ENCODE measurements at regions not wholly inside any gene's neighbourhood (a gene's known extent, or its start where the extent isn't known, plus 50 kb on each side); places are given as distances from the start of the nearest gene placed in this dataset.

DNA sequence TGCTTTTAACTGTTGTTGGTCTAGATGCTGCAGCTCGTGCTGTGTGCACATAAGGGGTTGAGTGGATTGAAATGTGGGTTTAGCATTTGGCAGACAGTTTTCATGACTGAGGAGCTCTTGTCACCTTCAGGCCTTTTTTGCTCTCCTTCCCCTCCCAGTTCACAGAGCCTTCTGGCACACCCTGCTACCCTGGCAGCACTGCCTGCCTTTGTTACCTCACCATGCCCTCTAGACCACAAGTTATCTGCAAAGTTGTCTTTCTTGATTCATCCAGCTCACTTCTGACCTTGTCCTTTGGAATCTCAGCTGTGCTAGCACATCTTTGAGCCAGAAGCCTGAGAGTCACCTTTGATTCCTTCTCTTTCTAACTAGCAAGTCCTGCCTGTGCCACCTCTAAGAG lies 348.9 kb upstream of the ZFP64 start:
- no peak for DNase-seq

DNA sequence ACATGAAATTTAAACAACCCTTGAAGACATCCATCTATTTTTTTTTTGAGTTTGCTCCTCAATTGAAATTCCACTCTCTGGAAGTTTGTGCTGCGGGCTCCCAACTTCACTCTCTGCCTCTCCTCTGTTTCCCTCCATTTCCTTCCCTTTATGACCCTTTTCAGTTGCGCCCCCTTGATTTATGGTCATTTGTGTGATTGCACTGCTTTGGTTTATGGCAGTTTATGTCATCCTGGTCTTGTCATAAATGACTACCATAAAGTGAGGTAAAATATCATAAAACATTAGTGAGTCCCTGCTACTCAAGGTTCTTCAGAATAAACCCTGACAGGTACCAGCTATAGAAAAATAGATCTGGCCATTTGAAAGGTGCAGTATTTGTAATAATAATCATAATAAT lies 348.3 kb upstream of the ZFP64 start:
- no peak for DNase-seq

DNA sequence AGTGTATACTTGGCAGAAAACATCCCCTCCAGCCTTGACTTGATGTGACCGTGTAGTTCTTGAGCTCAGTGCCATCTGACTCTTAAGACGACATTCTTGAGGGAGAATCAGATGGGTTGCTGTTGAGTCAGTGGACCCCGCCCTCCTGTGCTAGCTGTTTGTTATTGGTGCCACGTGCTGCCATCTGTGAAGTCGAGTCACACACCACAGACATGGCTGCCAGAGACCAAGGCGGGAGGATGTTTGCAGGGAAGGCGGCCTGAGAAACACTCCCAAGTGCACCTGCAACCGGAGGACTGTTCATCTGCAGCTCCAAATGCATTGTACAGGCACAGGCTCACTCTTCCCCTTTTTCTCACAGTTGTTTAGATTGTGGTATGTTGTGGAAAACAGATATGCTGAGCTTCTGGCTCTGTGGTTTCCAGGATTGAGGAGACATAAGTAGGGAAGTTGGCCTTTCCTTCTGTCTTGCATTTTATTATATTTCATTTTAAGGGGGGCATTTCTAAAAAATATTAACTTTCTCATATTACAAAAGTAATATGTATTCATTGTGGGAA lies 345.3 kb upstream of the ZFP64 start:
- no peak for DNase-seq

DNA sequence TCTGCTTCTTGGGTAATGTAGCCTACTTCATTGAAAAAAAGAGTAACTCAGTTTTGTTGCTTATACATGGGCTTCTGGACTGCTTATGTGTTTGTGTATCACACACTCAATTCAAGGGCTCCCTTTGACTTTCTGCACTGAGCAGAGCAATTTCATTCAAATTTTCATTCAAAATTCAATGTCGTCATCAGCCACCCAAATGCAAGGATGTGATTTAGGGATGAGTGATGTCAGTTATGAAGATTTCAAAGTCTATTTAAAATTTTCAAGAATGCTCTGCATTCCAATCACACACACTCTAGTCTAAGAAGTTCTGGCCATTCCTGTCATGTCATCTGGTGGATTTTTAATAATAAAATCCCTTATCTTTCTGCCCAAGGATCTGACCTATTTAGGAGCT lies 344.5 kb upstream of the ZFP64 start:
- no peak for DNase-seq

DNA sequence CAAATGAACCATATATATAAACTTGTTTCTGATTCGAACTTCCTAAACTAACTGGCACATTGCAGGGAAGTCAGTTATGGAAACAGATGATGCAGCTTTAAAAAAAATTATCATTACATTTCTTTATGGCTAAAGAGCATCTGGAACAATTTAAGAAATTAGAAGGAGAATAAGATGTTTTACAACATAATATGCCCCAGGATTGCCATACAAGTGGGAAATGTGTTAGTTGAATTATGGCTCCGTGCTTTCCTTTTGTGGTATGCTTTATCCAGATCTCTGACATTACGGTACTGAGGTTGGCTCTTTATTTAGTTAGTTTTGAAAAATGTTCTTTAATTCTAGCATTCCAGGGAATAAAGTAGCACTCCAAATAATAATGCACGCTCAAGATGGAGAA lies 343.0 kb upstream of the ZFP64 start:
- no peak for DNase-seq

DNA sequence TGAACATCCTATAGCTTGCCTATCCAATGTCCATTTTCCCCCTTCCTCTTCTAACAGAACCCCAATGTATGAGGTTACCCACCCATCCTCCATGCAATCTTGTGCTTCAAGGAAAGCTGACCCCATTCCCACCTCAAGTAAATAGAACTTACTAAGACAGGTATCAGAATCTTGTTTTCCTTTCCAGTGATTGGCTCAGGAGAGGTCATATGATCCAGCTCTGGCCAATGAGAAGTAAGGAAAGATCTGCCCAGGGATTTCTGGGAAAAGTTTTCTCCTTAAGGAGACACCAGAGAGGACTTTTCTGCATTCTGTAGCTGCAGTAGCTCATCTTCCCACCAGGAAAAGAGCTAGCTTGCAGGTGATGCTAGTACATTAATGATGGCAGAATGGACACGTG lies 341.8 kb upstream of the ZFP64 start:
- DNase-seq: no peak

DNA sequence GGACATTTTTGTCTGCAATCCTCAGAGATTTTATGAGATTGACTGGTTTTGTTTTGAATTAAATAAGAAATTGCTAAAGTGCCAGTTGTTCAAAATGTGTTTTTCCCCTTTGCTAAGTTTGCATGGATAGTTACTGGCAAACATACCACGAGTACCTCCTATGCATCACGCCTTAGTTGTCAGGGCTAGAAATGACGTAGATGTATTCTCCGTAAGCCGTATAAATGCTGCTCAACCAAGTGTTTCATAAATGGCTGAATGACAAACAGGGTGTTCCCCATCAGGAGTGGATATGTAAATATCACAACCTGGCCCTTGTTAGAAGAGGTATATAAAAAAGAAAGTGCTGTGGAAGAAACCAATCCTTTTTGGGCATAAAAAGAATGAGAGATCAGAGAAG lies 341.1 kb upstream of the ZFP64 start:
- no peak for DNase-seq

DNA sequence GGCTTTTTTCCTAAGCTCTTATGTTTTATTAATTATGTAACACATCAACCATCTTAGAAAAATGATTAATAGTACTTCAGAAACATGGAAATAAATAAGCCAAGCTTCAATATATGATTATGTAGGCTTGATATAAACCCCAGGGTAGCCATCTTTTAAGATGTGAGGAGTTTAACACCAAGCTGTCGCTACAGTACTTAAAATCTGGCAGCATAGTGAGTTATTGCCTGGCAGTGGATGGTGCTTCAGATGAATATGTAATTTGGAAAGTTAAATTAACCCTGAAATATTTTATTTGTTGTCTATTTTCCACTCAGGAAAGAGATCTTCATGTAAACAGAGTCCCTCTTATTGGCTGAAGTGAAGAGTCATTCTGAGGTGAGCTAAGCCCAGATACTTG lies 339.0 kb upstream of the ZFP64 start:
- no peak for DNase-seq

DNA sequence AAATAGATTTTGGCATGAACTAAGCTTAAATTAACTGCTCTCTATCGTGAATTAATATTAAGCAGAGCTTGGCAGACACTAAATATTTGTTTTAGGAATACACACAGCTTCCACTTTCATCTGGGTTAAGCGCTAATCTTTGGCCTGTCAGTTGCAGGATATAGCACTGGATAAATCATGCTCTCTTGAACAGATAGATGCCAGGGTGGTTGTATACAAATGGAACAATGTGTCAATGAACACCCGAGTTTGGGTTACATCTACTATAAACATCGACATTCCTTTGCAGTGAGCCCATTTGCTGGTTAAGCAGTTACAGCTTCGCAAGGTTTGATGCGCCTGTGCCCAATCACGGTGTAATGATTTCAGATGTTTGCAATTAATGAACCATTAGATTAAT lies 338.2 kb upstream of the ZFP64 start:
- no peak for DNase-seq

DNA sequence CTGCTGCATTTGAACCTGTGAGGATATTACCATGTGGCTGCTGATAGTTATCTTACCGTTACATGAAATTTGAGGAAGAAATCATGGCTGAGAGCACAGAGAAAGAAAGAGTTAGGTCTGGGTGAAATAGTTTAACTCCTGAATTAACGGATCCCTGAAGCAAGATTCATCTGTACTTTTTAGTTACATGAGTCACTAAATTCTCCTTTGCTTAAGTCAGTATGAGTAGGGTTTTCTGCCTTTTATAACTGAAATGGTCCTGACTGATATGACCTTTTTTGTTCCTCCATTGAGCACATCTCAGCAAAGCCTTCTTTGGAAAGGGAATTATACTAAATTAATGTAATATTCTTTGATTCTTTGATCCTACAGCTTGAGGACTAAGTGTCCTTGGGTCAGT lies 333.3 kb upstream of the ZFP64 start:
- no peak for DNase-seq

DNA sequence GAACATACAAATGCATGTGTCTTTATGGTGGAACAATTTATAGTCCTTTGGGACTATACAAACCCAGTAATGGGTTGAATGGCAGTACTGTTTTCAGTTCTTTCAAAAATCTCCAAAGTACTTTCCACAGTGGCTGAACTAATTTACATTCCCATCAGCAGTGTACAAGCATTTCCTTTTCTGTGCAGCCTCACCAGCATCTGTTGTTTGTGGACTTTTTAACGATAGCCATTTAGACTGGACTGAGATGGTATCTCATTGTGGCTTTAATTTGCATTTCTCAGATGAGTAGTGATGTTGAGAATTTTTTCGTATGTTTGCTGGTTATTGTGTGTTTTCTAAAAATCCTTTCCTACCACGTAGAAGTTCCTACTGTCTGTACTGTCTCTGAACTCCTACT lies 327.2 kb upstream of the ZFP64 start:
- DNase-seq: no peak

DNA sequence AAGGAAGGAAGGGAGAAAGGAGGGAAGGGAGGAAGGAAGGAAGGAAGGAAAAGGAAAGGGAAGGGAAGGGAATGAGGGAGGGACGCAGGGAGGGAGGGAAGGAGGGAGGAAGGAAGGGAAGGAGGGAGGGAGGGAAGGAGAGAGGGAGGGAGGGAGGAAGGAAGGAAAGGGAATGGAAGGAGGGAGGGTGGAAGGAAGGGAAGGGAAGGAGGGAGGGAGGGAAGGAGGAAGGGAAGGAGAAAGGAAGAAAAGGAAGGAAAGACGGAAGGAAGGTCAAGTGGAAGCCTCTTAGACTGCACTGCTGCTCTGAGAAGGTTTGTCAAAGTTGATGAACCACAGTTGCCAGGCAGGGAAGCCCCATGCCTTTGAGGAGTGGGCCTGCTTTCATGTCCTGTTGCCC lies 324.3 kb upstream of the ZFP64 start:
- DNase-seq: no peak

DNA sequence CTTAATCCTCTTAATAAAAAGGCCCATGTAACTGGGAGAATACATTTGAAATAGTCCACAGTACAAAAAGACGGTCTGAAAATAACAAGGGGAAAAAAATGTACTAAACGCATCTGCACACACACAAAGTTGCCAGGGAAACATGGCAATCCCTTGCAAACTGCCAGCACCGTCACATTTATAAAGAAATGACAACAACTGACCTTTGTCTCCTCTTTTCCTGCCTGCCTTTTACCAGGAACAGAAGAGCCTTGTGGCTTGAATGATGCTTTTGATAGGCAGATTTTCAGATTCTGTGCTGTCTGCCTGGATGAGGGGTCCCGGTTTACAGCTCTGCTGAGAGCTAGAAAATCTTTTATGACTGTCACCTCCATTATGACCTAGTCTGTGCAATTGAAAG lies 308.6 kb upstream of the ZFP64 start:
- no peak for DNase-seq

DNA sequence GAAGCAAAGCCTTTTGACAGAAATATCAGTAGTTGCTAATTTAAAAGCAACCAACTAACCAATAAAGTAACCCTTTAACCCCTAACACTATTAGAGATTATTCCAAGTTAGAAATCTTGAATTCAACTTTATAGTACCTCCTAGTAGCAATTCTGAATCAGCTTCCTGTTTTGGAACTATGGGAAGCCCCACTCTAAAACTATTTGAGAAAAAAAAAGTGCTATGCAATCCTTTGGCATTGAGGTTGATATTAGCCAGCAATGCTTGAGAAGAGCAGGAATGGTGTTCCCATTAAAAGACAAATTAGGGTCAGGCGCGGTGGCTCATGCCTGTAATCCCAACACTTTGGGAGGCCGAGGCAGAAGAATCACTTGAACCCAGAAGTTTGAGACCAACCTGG lies 306.2 kb upstream of the ZFP64 start:
- DNase-seq: no peak

DNA sequence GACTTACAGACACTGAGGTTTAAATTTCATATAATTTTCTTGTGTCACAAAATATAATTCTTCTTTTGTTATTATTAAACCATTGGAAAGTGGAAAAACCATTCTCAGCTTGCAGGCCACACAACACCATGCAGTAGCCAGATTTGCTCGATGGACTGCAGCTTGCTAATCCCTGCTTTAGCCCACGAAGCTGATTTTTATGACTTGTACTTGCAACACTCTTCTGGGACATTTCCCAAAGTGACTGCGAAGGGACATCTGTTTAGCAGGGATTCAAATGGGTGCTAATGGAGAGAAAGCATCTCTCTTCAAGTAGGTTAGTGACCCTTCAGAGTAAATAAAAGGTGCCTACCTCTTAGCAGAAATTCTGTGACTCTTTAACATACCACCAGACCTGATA lies 304.6 kb upstream of the ZFP64 start:
- DNase-seq: no peak

DNA sequence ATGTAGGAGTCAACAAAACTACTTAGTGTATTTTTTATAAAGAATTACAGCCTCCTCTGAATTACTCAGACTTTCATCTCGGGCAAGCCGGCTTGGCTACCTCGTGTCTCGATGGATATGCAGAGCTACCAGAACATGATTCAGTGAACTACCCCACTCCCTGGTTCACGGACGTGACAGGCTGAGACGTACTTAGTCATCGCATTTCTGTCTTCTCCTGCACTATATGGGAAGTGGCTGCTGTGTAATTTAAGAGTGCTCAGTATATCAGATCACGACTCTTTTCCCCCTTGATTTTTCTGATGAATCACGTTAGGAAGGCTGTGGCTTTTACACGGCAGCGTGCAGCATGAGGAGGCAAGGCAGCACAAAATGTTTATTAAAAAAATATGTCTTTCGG lies 302.7 kb upstream of the ZFP64 start:
- no peak for DNase-seq

DNA sequence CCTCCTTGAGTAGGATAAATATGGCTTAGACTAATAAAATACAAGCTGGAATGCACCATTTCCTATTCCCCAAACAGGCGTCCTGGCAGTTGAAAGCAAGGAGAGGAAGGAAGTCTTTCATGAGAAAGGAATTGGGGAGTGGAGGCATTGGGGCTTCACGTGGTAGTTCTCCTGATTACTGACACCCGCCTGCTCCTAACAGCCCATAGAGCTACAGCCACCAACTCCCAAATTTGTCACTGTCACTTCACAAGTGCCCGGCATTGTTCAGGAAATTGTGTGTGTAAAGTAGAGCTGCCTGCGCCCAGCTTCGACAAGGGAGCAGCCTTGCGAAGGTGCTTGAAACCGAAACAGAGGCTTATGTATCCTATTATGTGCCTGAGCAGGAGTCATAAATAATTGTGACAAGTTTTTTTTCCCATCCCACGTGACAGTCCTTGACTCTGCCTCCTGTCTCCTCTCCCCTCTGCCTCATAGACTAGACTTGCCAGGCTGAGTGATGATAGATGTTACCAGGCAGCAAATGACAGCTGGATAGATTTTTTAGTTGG lies 301.7 kb upstream of the ZFP64 start:
- DNase-seq: no peak

DNA sequence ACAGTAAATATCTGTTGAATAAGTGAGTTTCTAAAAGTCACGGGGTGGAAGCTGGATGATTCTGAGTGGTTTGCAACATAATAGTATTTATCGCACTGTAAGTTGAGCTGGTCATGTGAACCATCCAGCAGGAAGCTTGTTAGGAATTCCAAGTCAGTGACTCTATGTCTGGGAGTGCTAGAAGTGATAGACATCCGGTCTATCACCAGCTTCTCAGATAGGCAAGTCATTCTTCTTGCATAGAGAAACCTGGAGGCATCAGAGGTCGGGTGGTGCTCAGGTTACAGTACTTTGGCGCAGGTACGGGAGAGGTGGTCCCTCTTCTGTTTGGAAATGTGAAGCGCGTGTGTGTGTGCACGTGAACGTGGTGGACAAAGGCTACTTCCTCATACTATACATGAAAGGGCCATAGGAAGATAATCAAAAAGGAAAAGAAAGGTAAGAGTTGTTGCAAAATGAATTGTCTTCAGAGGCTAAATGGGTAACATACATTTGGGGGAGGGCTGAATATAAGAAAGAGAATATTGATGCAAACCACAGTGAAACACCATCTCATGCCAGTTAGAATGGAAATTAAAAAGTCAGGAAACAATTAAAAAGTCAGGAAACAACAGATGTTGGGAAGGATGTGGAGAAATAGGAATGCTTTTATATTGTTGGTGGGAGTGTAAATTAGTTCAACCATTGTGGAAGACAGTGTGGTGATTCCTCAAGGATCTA lies 299.3 kb upstream of the ZFP64 start:
- no peak for DNase-seq

DNA sequence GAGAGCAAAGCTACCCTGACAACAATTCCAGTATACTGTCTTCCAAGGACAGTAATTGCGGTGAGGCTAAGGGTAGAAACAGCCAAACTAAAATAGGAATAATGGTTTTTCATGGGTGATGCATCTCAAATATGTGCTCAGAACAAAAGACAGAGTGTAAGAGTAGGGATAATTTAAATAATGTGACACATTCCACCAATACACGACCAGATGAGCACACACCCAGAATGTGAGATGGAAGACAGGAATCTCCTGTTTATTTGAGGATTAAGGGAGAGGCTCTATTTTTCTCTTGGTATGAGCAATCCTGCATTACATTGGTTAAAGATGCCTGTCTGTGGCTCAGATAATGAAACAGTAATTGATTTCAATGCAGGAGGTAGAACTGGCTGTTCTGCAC lies 292.9 kb upstream of the ZFP64 start:
- DNase-seq: no peak

DNA sequence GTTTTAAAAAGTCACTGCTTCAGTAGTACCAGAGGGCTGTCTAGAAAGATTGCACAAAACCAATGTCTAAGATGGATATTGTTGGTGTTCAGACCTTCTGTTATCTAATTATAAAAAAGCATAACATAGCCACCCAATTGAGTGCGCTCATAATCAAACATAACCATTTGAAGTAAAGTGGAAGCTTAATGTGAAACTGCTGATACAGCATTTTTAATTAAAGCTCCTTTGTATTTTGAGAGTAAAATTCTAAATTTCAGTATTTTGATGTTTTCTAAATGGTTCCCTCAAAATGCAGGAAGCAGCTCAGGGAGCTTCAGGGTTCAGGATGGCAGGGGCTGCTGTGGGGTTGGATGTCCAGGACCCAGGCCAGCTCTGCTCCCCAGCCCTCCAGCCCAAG lies 291.8 kb upstream of the ZFP64 start:
- no peak for DNase-seq

DNA sequence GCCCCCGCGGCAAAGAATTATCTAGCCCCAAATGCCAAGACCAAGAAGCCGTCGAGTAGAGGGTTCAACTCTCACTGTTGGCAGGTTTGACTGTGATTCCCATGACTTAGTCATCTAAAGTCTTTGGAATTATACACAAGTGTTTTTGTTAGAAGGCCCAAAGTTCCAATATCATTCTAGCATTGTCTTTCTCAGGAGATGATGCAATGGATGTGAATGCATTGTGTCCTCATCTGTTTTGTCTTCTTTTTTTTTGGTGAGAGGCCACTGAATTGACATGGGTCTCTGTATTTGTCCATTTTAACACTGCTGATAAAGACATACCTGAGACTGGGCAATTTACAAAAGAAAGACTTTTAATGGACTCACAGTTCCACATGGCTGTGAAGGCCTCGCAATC lies 290.5 kb upstream of the ZFP64 start:
- DNase-seq: no peak

DNA sequence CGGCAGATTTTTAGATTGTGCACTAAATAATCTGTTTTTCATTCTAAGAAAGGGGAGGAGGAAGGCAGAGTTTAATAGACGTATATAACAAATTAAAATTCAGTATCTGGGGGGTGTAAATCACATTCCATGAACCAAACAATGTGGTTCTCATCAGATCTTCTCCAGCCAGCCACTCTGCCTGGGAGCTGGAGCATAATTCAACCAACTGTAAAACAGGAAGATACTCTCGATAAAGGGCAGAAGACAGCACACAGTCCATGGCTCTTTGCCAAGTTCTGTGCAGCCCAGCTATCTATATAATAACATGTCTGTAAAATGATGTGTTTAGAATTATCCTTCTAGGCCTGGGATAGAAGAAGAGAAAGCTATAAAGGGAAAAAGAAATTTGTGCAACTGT lies 289.9 kb upstream of the ZFP64 start:
- no peak for DNase-seq

DNA sequence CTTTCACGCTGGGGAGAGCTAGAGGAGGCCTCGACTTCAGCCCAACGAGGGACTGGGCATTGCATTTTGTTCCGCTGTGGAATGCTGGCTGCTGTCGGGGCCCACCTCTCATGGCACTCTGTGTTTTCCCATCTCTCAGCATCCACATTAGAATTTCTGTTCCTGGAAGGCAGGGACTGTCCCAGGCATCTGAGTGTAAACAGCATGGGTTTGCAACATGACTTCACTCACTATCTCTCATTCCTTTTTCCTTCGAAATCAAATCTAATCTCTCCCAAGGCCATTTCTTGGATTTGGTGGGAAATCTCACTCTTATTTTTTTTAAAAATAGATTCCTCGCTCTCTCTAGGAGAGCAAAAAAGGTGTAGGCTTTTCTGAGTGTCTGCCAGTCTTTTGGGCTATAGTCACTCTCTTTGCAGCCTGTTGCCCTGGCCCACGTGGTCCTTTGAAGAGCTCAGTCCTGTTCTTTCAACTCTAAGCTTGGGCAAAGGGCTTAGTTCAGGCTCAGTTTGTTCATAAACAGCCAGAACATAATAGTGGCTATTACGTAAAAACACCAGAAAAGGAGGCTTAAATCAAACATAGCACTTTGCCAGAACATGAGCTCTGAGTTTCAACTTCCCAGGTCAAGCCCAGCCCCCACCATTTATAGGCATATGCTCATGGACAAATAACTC lies 284.6 kb upstream of the ZFP64 start:
- DNase-seq: no peak

DNA sequence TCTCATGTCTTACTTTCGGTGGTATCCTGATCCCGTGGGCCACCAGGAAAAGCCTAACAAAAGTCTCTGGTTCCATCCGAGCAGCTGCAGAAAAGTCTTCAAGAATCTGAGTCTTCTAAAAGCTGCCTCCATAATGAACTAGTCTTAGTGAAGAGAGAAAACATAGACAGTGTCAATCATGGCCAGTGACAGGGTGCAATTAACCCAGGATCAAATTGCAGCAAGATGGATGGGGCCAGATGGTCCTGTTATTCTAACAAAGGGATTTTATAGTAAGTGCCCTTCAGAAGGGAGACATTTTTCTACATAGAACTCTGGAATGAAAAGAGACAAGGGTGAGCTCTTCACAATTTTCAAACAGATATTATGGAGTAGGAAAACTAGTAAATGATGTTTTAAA lies 281.6 kb upstream of the ZFP64 start:
- DNase-seq: no peak

DNA sequence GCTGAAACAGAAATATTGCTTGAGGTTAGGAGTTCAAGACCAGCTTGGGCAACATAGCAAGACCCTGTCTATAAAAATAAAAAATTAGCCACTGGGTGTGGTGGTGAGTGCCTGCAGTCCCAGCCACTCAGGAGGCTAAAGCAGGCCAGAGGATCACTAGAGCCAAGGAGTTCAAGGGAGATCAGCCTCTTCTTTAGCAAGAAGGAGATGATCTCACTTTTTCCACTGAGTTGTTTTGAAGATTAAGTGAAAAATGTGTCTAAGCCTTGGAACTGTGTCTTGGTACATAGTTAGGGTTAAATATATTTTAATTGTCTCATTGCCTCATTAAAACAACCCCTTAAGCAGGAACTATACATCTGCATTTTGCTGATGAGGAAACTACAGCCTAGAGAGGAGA lies 279.0 kb upstream of the ZFP64 start:
- no peak for DNase-seq
